Panc1 (cell line): ENCODE measurements at regions not wholly inside any gene's neighbourhood (a gene's known extent, or its start where the extent isn't known, plus 50 kb on each side); places are given as distances from the start of the nearest gene placed in this dataset.

Source experiments
- ATAC-seq: fragments of 200-7000 bp; cut with Tn5 transposase; 2 replicates; pipeline ENCODE4 v1.9.1; 2020; ENCODE audit warnings: mild to moderate bottlenecking, moderate library complexity
- BruUV-seq: library from RNA; stranded (reverse); fragments of 400-500 nt; replicated peaks from 2 replicates; lab custom pipeline; 2021; lab: Mats Ljungman, UMichigan
- CTCF ChIA-PET: fragments of 300-600 bp; sonication (Branson Sonifier 250); formaldehyde crosslinking; loops from one replicate; lab custom pipeline; 2022; ENCODE audit warnings: antibody characterized with exemption; lab: Charles Lee
- POLR2A ChIA-PET: fragments of 300-600 bp; sonication (Branson Sonifier 250); formaldehyde crosslinking; loops from one replicate; lab custom pipeline; 2022; ENCODE audit warnings: antibody characterized with exemption; lab: Charles Lee
- DNase-seq: peaks from one replicate; pipeline ENCODE4 v3.0.0-alpha.2; 2010; ENCODE audit warnings: low read depth, low spot score
- H3K27ac ChIP-seq: 2 replicates; pipeline ENCODE4 v1.5.1; 2011; ENCODE audit warnings: mild to moderate bottlenecking, low read length, inconsistent platforms
- H3K27me3 ChIP-seq: fragments of 200-500 bp; sonication (Bioruptor generic); 2 replicates; pipeline ENCODE4 v1.6.0; 2014; ENCODE audit warnings: low read length, inconsistent platforms; ENCODE audit not compliant: control insufficient read depth, insufficient read depth
- H3K36me3 ChIP-seq: fragments of 200-500 bp; sonication (Bioruptor generic); 2 replicates; pipeline ENCODE4 v1.5.1; 2014; ENCODE audit warnings: inconsistent platforms, mild to moderate bottlenecking, low read length, moderate library complexity; ENCODE audit not compliant: control insufficient read depth, insufficient read depth
- H3K4me1 ChIP-seq: 2 replicates; pipeline ENCODE4 v1.5.1; 2011; ENCODE audit warnings: inconsistent platforms, mild to moderate bottlenecking, low read length, moderate library complexity; ENCODE audit not compliant: control insufficient read depth, insufficient read depth
- H3K4me3 ChIP-seq, 2 experiments: 2 replicates each; pipeline ENCODE4 v1.5.1; 2011 to 2012; ENCODE audit warnings: low read depth in 2 of 2, low read length in 2 of 2, mild to moderate bottlenecking in 2 of 2, inconsistent platforms in 1 of 2, moderate library complexity in 1 of 2
- H3K9me3 ChIP-seq: fragments of 200-500 bp; sonication (Bioruptor generic); 2 replicates; pipeline ENCODE4 v1.5.1; 2014; ENCODE audit warnings: low read depth, mild to moderate bottlenecking, inconsistent platforms, low read length, moderate library complexity; ENCODE audit not compliant: control insufficient read depth, insufficient read depth
- POLR2AphosphoS5 ChIP-seq: IDR thresholded peaks from 2 replicates; pipeline ENCODE4 v1.6.1; 2012; ENCODE audit warnings: mild to moderate bottlenecking, low read depth, low read length, moderate library complexity
- SIN3A ChIP-seq: IDR thresholded peaks from 2 replicates; pipeline ENCODE4 v1.6.1; 2012; ENCODE audit warnings: low read depth, mild to moderate bottlenecking, low read length, moderate library complexity, borderline replicate concordance; ENCODE audit not compliant: insufficient read depth
- TCF7L2 ChIP-seq: IDR thresholded peaks from 2 replicates; pipeline ENCODE4 v1.6.1; 2011; ENCODE audit warnings: mild to moderate bottlenecking, low read depth, low read length, inconsistent platforms
- in situ Hi-C: cut with HindIII; loops from 2 replicates; pipeline ENCODE4 v1.10.0; 2016; ENCODE audit warnings: low sequenced_read_pairs, low pct_unique_long_range_greater_than_20kb
- intact Hi-C: fragments of 100-400 bp; cut with micrococcal nuclease; formaldehyde crosslinking; loops from one replicate; pipeline ENCODE4 v1.10.0; 2022; ENCODE audit not compliant: unreplicated experiment
- TF ChIP-seq, protein P1 (sequence below), 2 experiments: IDR thresholded peaks; 2 replicates each; pipeline ENCODE4 v1.6.1; 2011 to 2012; ENCODE audit warnings: low read depth in 2 of 2, control low read depth in 1 of 2, low read length in 1 of 2, mild to moderate bottlenecking in 1 of 2, moderate library complexity in 1 of 2; ENCODE audit not compliant: insufficient read depth in 1 of 2
- TF ChIP-seq, protein P2 (sequence below): fragments of 450-650 bp; IDR thresholded peaks from 2 replicates; pipeline ENCODE4 v1.5.1; 2017; ENCODE audit warnings: mild to moderate bottlenecking

DNA sequence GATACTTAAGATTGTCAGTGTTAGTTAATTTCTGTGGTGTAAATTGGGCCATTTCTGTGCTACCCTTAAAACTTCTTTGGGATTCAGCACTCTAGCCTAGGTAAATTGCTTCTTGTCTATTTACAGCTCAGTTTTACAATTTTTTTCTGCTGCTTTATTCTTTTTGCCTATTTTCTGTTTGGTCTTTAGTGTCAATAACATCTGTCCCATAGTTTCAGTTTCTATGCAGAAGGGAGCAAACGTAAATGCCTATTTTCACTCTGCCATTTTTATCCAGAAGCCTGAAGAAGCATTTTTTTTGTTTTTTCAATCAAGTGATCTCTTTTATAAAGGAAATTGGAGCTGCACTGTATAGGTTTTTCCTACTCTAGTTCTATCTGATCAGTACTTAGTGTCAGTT lies 564.9 kb upstream of the MEX3C start:
- ChIA-PET CTCF (no interaction called here), POLR2A (no interaction called here)
- no peaks in the 10 kb centered on the region for H3K36me3 ChIP-seq
- H3K4me1 ChIP-seq = no peaks in the 10 kb centered on the region
- no peak overlapping the region for H3K27ac ChIP-seq
- no peak overlapping the region for H3K4me3 ChIP-seq
- intact Hi-C loops = no loop called here
- ATAC-seq (no peak), DNase-seq (no peak)
- no TSS peak for BruUV-seq
- in situ Hi-C loops = no loop called here
- H3K9me3 ChIP-seq = no peaks in the 10 kb centered on the region
- TF ChIP-seq, protein P1, sequence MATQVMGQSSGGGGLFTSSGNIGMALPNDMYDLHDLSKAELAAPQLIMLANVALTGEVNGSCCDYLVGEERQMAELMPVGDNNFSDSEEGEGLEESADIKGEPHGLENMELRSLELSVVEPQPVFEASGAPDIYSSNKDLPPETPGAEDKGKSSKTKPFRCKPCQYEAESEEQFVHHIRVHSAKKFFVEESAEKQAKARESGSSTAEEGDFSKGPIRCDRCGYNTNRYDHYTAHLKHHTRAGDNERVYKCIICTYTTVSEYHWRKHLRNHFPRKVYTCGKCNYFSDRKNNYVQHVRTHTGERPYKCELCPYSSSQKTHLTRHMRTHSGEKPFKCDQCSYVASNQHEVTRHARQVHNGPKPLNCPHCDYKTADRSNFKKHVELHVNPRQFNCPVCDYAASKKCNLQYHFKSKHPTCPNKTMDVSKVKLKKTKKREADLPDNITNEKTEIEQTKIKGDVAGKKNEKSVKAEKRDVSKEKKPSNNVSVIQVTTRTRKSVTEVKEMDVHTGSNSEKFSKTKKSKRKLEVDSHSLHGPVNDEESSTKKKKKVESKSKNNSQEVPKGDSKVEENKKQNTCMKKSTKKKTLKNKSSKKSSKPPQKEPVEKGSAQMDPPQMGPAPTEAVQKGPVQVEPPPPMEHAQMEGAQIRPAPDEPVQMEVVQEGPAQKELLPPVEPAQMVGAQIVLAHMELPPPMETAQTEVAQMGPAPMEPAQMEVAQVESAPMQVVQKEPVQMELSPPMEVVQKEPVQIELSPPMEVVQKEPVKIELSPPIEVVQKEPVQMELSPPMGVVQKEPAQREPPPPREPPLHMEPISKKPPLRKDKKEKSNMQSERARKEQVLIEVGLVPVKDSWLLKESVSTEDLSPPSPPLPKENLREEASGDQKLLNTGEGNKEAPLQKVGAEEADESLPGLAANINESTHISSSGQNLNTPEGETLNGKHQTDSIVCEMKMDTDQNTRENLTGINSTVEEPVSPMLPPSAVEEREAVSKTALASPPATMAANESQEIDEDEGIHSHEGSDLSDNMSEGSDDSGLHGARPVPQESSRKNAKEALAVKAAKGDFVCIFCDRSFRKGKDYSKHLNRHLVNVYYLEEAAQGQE (IDR thresholded peaks at IDR 0.05; ENCODE audit: insufficient read depth in 1 of 2, low read depth in 2 of 2, low read length in 1 of 2) = no peak
- TF ChIP-seq, protein P2, sequence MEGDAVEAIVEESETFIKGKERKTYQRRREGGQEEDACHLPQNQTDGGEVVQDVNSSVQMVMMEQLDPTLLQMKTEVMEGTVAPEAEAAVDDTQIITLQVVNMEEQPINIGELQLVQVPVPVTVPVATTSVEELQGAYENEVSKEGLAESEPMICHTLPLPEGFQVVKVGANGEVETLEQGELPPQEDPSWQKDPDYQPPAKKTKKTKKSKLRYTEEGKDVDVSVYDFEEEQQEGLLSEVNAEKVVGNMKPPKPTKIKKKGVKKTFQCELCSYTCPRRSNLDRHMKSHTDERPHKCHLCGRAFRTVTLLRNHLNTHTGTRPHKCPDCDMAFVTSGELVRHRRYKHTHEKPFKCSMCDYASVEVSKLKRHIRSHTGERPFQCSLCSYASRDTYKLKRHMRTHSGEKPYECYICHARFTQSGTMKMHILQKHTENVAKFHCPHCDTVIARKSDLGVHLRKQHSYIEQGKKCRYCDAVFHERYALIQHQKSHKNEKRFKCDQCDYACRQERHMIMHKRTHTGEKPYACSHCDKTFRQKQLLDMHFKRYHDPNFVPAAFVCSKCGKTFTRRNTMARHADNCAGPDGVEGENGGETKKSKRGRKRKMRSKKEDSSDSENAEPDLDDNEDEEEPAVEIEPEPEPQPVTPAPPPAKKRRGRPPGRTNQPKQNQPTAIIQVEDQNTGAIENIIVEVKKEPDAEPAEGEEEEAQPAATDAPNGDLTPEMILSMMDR = no peak
- no peak for TF ChIP-seq TCF7L2
- TF ChIP-seq POLR2AphosphoS5 = no peak
- no peak for TF ChIP-seq SIN3A
- no peaks in the 10 kb centered on the region for H3K27me3 ChIP-seq

DNA sequence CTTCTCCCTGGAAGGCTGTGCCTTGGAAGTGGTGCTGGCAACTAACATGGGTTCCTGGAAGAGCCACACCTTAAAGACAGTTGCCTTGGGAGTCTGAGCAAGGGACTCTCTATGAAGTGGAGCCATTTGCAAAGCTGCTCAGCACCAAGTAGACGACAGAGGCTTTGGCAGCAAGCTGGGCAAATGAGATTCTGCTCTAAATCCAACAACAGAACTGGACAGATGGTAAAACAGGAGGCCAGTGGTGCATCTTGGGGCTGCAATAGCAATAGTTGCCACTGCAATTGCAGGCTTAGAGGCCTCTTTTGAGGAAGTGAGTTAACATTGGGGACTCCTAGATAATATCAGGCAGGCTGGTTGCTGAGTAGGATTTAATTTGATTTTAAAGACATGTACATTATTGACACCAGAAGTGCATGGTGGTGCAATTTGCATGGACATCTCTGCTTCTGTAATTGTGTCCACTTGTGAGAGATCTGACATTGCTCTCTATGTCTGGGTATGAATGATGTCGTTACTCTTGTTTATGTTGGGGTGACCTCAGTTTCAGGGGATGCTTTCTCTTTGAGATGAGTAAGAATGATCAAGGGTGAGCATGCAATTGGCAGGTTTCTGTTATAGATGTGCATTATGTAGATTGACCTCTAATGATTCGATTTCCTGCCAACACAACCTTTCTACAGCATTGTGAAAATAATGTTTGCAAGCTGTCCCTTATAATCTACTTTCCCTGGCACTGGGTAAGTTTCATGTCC lies 568.3 kb upstream of the MEX3C start:
- BruUV-seq = no TSS peak

More for the DNA sequence above, 568.3 kb upstream of the MEX3C start:
- intact Hi-C loops (no loop called here), in situ Hi-C loops (no loop called here)
- no peak for ATAC-seq
- Histone ChIP-seq H3K9me3 (no peaks in the 10 kb centered on the region), H3K4me3 (no peak overlapping the region), H3K36me3 (no peaks in the 10 kb centered on the region), H3K27me3 (no peaks in the 10 kb centered on the region), H3K4me1 (no peaks in the 10 kb centered on the region), H3K27ac (no peak overlapping the region)
- CTCF ChIA-PET = no interaction called here
- POLR2A ChIA-PET = no interaction called here
- no peak for DNase-seq
- no peak for TF ChIP-seq TCF7L2
- TF ChIP-seq, protein P1 (IDR thresholded peaks at IDR 0.05; ENCODE audit: insufficient read depth in 1 of 2, low read depth in 2 of 2, low read length in 1 of 2) = no peak
- TF ChIP-seq, protein P2 = no peak
- TF ChIP-seq SIN3A = no peak
- no peak for TF ChIP-seq POLR2AphosphoS5
